Activated CD4-positive, alpha-beta memory T cell treated with anti-CD3 and anti-CD28 coated beads, Interleukin-2, amount 10 ng/mL, durations not matched to agents 7 days and 5 days (primary cell): ENCODE measurements at regions not wholly inside any gene's neighbourhood (a gene's known extent, or its start where the extent isn't known, plus 50 kb on each side); places are given as distances from the start of the nearest gene placed in this dataset.

Experiments used
- CTCF ChIA-PET: fragments of 350-600 bp; sonication (Branson Sonifier 250); formaldehyde crosslinking; loops from one replicate; lab custom pipeline; 2021; ENCODE audit warnings: antibody characterized with exemption, inconsistent platforms; lab: Charles Lee
- POLR2A ChIA-PET: fragments of 350-600 bp; sonication (Branson Sonifier 250); formaldehyde crosslinking; loops from one replicate; lab custom pipeline; 2021; ENCODE audit warnings: antibody characterized with exemption; lab: Charles Lee
- DNase-seq: peaks from one replicate; pipeline ENCODE4 v3.0.0-alpha.2; 2020
- H3K27ac Mint-ChIP-seq: one replicate; pipeline ENCODE4 v1.8.0; 2021; ENCODE audit warnings: mild to moderate bottlenecking, mixed read lengths
- H3K27me3 Mint-ChIP-seq: one replicate; pipeline ENCODE4 v1.8.0; 2021; ENCODE audit warnings: mixed read lengths
- H3K36me3 Mint-ChIP-seq: one replicate; pipeline ENCODE4 v1.8.0; 2021; ENCODE audit warnings: low read depth, mixed read lengths
- H3K4me1 Mint-ChIP-seq: one replicate; pipeline ENCODE4 v1.8.0; 2021; ENCODE audit warnings: mixed read lengths
- H3K4me3 Mint-ChIP-seq: one replicate; pipeline ENCODE4 v1.8.0; 2021; ENCODE audit warnings: mild to moderate bottlenecking, mixed read lengths
- H3K9me3 Mint-ChIP-seq: one replicate; pipeline ENCODE4 v1.8.0; 2021; ENCODE audit warnings: mixed read lengths

- POLR2A ChIA-PET, result no interaction called here
- no peaks in the 10 kb centered on the region for H3K27me3 Mint-ChIP-seq
Measured at GRCh38 chr5:167533814-167534795, 757.3 kb upstream of the WWC1 start.

GRCh38 chr5:167539747-167540146, 751.7 kb upstream of the WWC1 start:
- POLR2A ChIA-PET, result no interaction called here

More at GRCh38 chr5:167533814-167534795, 757.3 kb upstream of the WWC1 start:
- Mint-ChIP-seq H3K4me3 (no peak overlapping the region), H3K4me1 (no peaks in the 10 kb centered on the region), H3K27ac (no peak overlapping the region), H3K36me3 (no peaks in the 10 kb centered on the region), H3K9me3 (peaks cover 2% of the 10 kb centered on the region)
- CTCF ChIA-PET, result no interaction called here
- no peak for DNase-seq

DNA sequence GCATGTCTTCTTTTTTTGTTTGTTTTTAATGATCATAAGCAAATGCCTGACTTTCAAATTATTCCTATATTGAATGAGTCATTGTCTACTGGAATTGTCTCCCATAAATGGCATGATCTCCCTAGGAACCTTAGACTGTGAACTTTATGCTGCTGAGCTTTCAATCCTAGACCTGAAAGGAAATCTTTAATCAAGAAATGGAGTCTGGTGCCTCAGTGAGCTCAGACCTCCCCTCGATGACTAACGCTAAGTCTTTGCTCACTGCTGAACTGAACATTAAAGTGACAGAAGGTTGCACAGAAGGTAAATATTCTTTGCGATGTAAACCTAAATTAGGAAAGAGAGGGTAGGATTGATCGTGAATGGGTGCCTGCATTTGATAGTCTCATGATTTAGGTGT, 745.2 kb upstream of the WWC1 start:
- H3K9me3 Mint-ChIP-seq, result peaks cover 3% of the 10 kb centered on the region
- H3K4me1 Mint-ChIP-seq, result no peaks in the 10 kb centered on the region
- no peak overlapping the region for H3K27ac Mint-ChIP-seq
- ChIA-PET CTCF (no interaction called here), POLR2A (no interaction called here)
- no peaks in the 10 kb centered on the region for H3K36me3 Mint-ChIP-seq
- no peak overlapping the region for H3K4me3 Mint-ChIP-seq
- H3K27me3 Mint-ChIP-seq, result no peaks in the 10 kb centered on the region
- no peak for DNase-seq

More at GRCh38 chr5:167539747-167540146, 751.7 kb upstream of the WWC1 start:
- no peaks in the 10 kb centered on the region for H3K36me3 Mint-ChIP-seq
- H3K27me3 Mint-ChIP-seq, result no peaks in the 10 kb centered on the region
- CTCF ChIA-PET, result no interaction called here
- H3K9me3 Mint-ChIP-seq, result peaks cover 2% of the 10 kb centered on the region
- H3K27ac Mint-ChIP-seq, result no peak overlapping the region
- H3K4me3 Mint-ChIP-seq, result no peak overlapping the region
- DNase-seq, result no peak
- no peaks in the 10 kb centered on the region for H3K4me1 Mint-ChIP-seq

GRCh38 chr5:167552356-167552755, 739.1 kb upstream of the WWC1 start:
- ChIA-PET POLR2A (no interaction called here), CTCF (no interaction called here)
- Mint-ChIP-seq H3K36me3 (no peaks in the 10 kb centered on the region), H3K27me3 (no peaks in the 10 kb centered on the region), H3K27ac (no peak overlapping the region), H3K4me1 (no peaks in the 10 kb centered on the region), H3K4me3 (no peak overlapping the region), H3K9me3 (peaks cover 2% of the 10 kb centered on the region)
- DNase-seq, result no peak

GRCh38 chr5:167553511-167553910, 737.9 kb upstream of the WWC1 start:
- POLR2A ChIA-PET, result no interaction called here

GRCh38 chr5:167554564-167555290, 736.7 kb upstream of the WWC1 start:
- no peak for DNase-seq
- Mint-ChIP-seq H3K36me3 (no peaks in the 10 kb centered on the region), H3K27me3 (no peaks in the 10 kb centered on the region), H3K4me1 (no peaks in the 10 kb centered on the region), H3K27ac (no peak overlapping the region), H3K4me3 (no peak overlapping the region), H3K9me3 (peaks cover 2% of the 10 kb centered on the region)
- ChIA-PET POLR2A (no interaction called here), CTCF (no interaction called here)

More at GRCh38 chr5:167553511-167553910, 737.9 kb upstream of the WWC1 start:
- no peak for DNase-seq
- CTCF ChIA-PET, result no interaction called here
- no peaks in the 10 kb centered on the region for H3K27me3 Mint-ChIP-seq
- no peaks in the 10 kb centered on the region for H3K4me1 Mint-ChIP-seq
- peaks cover 2% of the 10 kb centered on the region for H3K9me3 Mint-ChIP-seq
- no peaks in the 10 kb centered on the region for H3K36me3 Mint-ChIP-seq
- no peak overlapping the region for H3K4me3 Mint-ChIP-seq
- H3K27ac Mint-ChIP-seq, result no peak overlapping the region

DNA sequence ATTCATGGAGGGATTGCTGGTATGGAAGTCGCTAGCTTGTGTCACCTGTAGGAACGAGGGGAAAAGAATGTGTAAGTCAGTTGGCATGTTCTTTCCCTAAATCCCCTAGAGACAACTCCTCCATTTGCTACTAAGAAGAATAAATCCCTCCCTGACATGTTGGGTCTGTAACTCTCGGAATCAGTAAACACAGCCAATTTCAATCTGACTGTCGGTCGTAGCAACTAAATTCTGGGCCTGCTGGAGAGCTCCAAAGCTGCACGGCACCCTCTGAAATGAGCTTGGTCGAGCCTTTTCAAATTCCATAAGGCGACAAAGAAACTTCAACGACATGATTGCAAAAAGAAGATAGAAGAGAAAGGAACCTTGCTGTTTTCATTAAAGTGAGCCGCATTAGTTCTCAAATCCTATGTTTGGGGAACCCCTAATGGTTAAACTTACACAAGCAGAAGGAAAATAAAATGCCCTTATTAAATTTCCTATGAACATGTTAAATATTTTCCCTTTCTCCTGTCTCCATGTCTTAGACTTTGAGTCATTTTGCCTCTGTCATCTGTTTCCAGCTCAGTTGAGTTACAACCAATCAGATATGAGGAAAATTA, 735.8 kb upstream of the WWC1 start:
- ChIA-PET POLR2A (no interaction called here), CTCF (no interaction called here)
- H3K36me3 Mint-ChIP-seq, result no peaks in the 10 kb centered on the region
- H3K27ac Mint-ChIP-seq, result no peak overlapping the region
- no peak for DNase-seq
- H3K4me1 Mint-ChIP-seq, result no peaks in the 10 kb centered on the region
- H3K9me3 Mint-ChIP-seq, result peaks cover 2% of the 10 kb centered on the region
- H3K27me3 Mint-ChIP-seq, result no peaks in the 10 kb centered on the region
- no peak overlapping the region for H3K4me3 Mint-ChIP-seq

- peaks cover 2% of the 10 kb centered on the region for H3K9me3 Mint-ChIP-seq
- H3K27ac Mint-ChIP-seq, result no peak overlapping the region
- no peaks in the 10 kb centered on the region for H3K4me1 Mint-ChIP-seq
- no peak for DNase-seq
- ChIA-PET POLR2A (no interaction called here), CTCF (no interaction called here)
- H3K27me3 Mint-ChIP-seq, result no peaks in the 10 kb centered on the region
- no peak overlapping the region for H3K4me3 Mint-ChIP-seq
- H3K36me3 Mint-ChIP-seq, result no peaks in the 10 kb centered on the region
Measured at GRCh38 chr5:167557359-167557758, 734.1 kb upstream of the WWC1 start.

DNA sequence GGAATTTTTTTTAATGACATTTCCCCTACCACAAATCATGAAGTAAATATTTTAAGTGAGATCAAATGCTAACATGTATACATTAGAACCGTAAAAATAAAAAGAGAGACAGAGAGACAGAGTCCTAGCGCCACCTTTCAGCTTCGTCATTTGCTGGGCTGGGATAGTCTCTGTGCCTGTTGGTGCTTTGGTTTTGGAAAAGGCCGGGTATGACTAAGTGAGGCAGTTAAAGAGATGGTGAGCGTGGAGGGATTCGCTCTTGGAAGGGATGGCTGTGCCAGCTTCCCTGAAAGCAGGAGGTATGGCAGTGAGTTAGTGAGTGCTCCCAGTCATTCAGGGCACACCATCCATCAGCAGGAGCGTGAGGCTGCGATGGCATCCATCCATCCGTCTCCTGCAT, 729.6 kb upstream of the WWC1 start:
- Mint-ChIP-seq H3K9me3 (peaks cover 2% of the 10 kb centered on the region), H3K4me1 (no peaks in the 10 kb centered on the region), H3K27me3 (no peaks in the 10 kb centered on the region), H3K4me3 (no peak overlapping the region), H3K36me3 (no peaks in the 10 kb centered on the region), H3K27ac (no peak overlapping the region)
- CTCF ChIA-PET, result no interaction called here
- POLR2A ChIA-PET, result no interaction called here
- DNase-seq, result no peak

DNA sequence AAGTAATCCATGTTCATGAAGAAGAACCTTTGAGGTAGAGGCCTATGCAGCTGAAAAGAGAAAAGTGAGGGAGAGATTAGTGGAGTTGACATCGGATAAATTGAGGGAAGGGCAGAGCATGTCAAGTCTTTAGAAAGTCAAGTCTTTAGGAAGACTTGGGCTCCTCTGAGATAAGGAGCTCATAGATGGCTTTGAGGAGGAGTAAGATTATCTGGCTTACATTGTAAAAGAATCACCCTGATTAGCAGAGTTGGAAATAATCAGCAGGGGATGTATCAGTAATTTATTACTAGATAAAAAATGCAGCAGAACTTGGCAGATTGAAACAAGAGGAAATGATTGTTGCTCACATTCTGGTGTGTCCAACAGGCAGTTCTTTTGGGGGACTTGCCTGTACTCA, 727.2 kb upstream of the WWC1 start:
- H3K27ac Mint-ChIP-seq, result no peak overlapping the region
- no peaks in the 10 kb centered on the region for H3K27me3 Mint-ChIP-seq
- CTCF ChIA-PET, result no interaction called here
- POLR2A ChIA-PET, result no interaction called here
- H3K9me3 Mint-ChIP-seq, result peaks cover 2% of the 10 kb centered on the region
- no peaks in the 10 kb centered on the region for H3K4me1 Mint-ChIP-seq
- H3K4me3 Mint-ChIP-seq, result no peak overlapping the region
- H3K36me3 Mint-ChIP-seq, result no peaks in the 10 kb centered on the region
- DNase-seq, result no peak

GRCh38 chr5:167565189-167565954, 726.1 kb upstream of the WWC1 start:
- Mint-ChIP-seq H3K4me1 (no peaks in the 10 kb centered on the region), H3K36me3 (no peaks in the 10 kb centered on the region), H3K27me3 (no peaks in the 10 kb centered on the region), H3K4me3 (no peak overlapping the region), H3K27ac (no peak overlapping the region), H3K9me3 (peaks cover 2% of the 10 kb centered on the region)
- DNase-seq, result no peak
- CTCF ChIA-PET, result no interaction called here
- POLR2A ChIA-PET, result no interaction called here

GRCh38 chr5:167570431-167570830, 721.0 kb upstream of the WWC1 start:
- Mint-ChIP-seq H3K27me3 (peaks cover 12% of the 10 kb centered on the region), H3K9me3 (no peaks in the 10 kb centered on the region), H3K36me3 (no peaks in the 10 kb centered on the region), H3K4me1 (no peaks in the 10 kb centered on the region), H3K4me3 (no peak overlapping the region), H3K27ac (no peak overlapping the region)
- POLR2A ChIA-PET, result no interaction called here
- no peak for DNase-seq
- CTCF ChIA-PET, result no interaction called here

GRCh38 chr5:167571824-167572223, 719.6 kb upstream of the WWC1 start:
- H3K4me3 Mint-ChIP-seq, result no peak overlapping the region
- DNase-seq, result no peak
- H3K27me3 Mint-ChIP-seq, result peaks cover 12% of the 10 kb centered on the region
- H3K9me3 Mint-ChIP-seq, result no peaks in the 10 kb centered on the region
- no peak overlapping the region for H3K27ac Mint-ChIP-seq
- POLR2A ChIA-PET, result no interaction called here
- no peaks in the 10 kb centered on the region for H3K36me3 Mint-ChIP-seq
- H3K4me1 Mint-ChIP-seq, result no peaks in the 10 kb centered on the region
- CTCF ChIA-PET, result no interaction called here
